Fibroblast of lung (primary cell): ENCODE measurements at regions not wholly inside any gene's neighbourhood (a gene's known extent, or its start where the extent isn't known, plus 50 kb on each side); places are given as distances from the start of the nearest gene placed in this dataset.

Experiments
- DNase-seq, 2 donors: peaks; one replicate each; pipeline versions ENCODE4 v3.0.0 to v3.0.0-alpha.2; 2010; ENCODE audit warnings: low read depth in 2 of 2
- H2AFZ ChIP-seq: 2 replicates; pipeline ENCODE4 v1.5.1; 2012; ENCODE audit warnings: low read length, control low read depth, inconsistent platforms
- H3K27ac ChIP-seq: 2 replicates; pipeline ENCODE4 v1.5.1; 2011; ENCODE audit warnings: low read length, control low read depth; ENCODE audit not compliant: insufficient read depth
- H3K27me3 ChIP-seq: 2 replicates; pipeline ENCODE4 v1.5.1; 2011; ENCODE audit warnings: mild to moderate bottlenecking, low read length; ENCODE audit not compliant: control insufficient read depth, insufficient read depth
- H3K36me3 ChIP-seq: 2 replicates; pipeline ENCODE4 v1.5.1; 2011; ENCODE audit warnings: low read length; ENCODE audit not compliant: control insufficient read depth, insufficient read depth
- H3K4me1 ChIP-seq: 2 replicates; pipeline ENCODE4 v1.5.1; 2011; ENCODE audit warnings: low read length; ENCODE audit not compliant: control insufficient read depth, insufficient read depth; ENCODE audit errors: extremely low read depth
- H3K4me2 ChIP-seq: 2 replicates; pipeline ENCODE4 v1.5.1; 2011; ENCODE audit warnings: low read length, control low read depth; ENCODE audit not compliant: insufficient read depth; ENCODE audit errors: extremely low read depth
- H3K4me3 ChIP-seq, 4 experiments: fragments of 200-600 bp in 1 of 4; sonication (generic) in 1 of 4; replicated peaks in 1 of 4; 2 replicates each; pipeline ENCODE4 v1.5.1; 2011 to 2016; ENCODE audit warnings: low read length in 4 of 4, low read depth in 3 of 4, mild to moderate bottlenecking in 3 of 4, control low read depth in 2 of 4, inconsistent platforms in 1 of 4, mixed read lengths in 1 of 4; ENCODE audit not compliant: insufficient read depth in 1 of 4; ENCODE audit errors: control extremely low read depth in 1 of 4
- H3K79me2 ChIP-seq: 2 replicates; pipeline ENCODE4 v1.5.1; 2012; ENCODE audit warnings: mild to moderate bottlenecking, low read length, inconsistent platforms; ENCODE audit not compliant: control insufficient read depth, insufficient read depth
- H3K9ac ChIP-seq: 2 replicates; pipeline ENCODE4 v1.5.1; 2011; ENCODE audit warnings: mild to moderate bottlenecking, low read length, control low read depth; ENCODE audit not compliant: insufficient read depth
- H3K9me3 ChIP-seq: 2 replicates; pipeline ENCODE4 v1.5.1; 2012; ENCODE audit warnings: low read depth, low read length; ENCODE audit not compliant: control insufficient read depth, insufficient read depth
- H4K20me1 ChIP-seq: 2 replicates; pipeline ENCODE4 v1.5.1; 2011; ENCODE audit warnings: low read length; ENCODE audit not compliant: control insufficient read depth, insufficient read depth; ENCODE audit errors: extremely low read depth
- EZH2 ChIP-seq: IDR thresholded peaks from 2 replicates; pipeline ENCODE4 v1.5.1; 2012; ENCODE audit warnings: low read length, control low read depth, mild to moderate bottlenecking; ENCODE audit errors: missing control alignments
- TF ChIP-seq, protein P1 (sequence below), 2 donors: IDR thresholded peaks in 1 of 2; conservative IDR thresholded peaks in 1 of 2; 1 replicate in 1 of 2; 2 replicates in 1 of 2; pipeline ENCODE4 v1.5.1; 2011 to 2012; ENCODE audit warnings: low read length in 2 of 2, control low read depth in 1 of 2, inconsistent platforms in 1 of 2, low read depth in 1 of 2, mild to moderate bottlenecking in 1 of 2

DNA sequence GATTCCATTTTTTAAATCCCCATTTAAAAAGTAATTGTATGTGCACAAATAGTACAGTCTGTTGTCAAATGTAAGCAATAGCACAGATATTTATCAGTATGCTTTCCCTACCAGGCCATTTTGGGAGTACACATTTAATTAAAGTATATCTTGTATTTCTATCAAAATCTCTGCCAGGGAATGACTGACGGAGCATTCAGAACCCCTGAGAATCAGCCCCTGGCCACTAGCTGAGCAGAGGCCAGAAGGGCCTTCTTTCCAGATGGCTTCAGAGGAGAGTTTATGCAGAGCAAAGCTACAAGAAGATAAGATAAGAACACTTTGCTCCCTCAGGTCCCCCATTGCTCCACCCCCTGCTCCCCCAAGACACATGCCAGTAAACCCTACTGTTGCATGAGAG lies 99.9 kb upstream of the PROX1 start:
- Histone ChIP-seq H3K27me3 (no peaks in the 10 kb centered on the region), H3K79me2 (no peaks in the 10 kb centered on the region), H3K4me2 (no peak overlapping the region), H3K27ac (no peak overlapping the region), H4K20me1 (no peaks in the 10 kb centered on the region), H3K9me3 (no peaks in the 10 kb centered on the region), H3K36me3 (no peaks in the 10 kb centered on the region), H3K4me1 (no peaks in the 10 kb centered on the region), H3K9ac (no peak overlapping the region), H3K4me3 (no peak overlapping the region), H2AFZ (no peak overlapping the region)
- TF ChIP-seq, protein P1, sequence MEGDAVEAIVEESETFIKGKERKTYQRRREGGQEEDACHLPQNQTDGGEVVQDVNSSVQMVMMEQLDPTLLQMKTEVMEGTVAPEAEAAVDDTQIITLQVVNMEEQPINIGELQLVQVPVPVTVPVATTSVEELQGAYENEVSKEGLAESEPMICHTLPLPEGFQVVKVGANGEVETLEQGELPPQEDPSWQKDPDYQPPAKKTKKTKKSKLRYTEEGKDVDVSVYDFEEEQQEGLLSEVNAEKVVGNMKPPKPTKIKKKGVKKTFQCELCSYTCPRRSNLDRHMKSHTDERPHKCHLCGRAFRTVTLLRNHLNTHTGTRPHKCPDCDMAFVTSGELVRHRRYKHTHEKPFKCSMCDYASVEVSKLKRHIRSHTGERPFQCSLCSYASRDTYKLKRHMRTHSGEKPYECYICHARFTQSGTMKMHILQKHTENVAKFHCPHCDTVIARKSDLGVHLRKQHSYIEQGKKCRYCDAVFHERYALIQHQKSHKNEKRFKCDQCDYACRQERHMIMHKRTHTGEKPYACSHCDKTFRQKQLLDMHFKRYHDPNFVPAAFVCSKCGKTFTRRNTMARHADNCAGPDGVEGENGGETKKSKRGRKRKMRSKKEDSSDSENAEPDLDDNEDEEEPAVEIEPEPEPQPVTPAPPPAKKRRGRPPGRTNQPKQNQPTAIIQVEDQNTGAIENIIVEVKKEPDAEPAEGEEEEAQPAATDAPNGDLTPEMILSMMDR (conservative IDR thresholded peaks at IDR 0.05 in 1 of 2, IDR thresholded peaks at IDR 0.05 in 1 of 2; ENCODE audit: low read depth in 1 of 2, low read length in 2 of 2) = no peak
- no peak for TF ChIP-seq EZH2
- no peak for DNase-seq

DNA sequence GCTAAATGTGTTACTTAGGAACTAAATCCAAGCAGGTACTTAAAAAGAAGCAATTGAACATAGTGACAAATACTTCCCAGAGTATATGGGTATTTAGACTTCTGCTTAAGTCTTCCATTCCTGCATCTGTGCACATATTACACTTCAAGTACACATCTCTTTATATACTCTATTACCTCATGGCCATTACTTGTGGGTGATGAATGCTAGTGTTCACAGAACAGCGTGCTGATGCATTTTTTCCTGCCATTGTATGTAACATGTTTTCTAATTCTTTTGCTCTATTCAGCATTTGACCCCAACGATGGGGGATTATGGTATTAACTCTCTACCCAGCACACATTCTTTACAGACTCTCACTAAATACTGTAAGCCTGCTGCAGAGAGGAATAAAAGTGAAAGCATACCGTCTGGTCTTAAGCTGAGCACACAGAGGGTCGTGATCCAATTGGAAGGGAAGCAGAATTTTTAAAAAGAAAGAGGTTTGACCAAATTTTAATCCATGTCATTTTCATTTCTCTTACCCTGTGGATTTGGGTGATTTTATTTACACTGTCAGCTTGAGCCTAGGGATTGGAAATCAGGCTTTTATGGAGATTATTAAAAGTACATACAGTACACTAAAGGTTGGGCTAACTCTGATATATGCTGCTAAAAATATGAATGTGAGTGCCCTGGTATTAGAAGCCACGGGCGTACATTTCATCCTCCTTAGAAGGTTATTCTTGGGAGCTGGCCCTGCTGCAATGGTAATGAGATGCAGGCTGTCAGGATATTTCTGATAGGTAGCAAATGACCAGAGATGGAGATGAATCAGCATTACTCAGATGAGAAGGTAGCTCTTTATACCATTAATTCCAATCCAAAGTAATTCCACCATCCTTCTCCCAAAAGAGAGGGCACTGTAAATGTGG lies 95.5 kb upstream of the PROX1 start:
- H3K27ac ChIP-seq = no peak overlapping the region
- TF ChIP-seq, protein P1 (conservative IDR thresholded peaks at IDR 0.05 in 1 of 2, IDR thresholded peaks at IDR 0.05 in 1 of 2; ENCODE audit: low read depth in 1 of 2, low read length in 2 of 2) = no peak
- no peak for TF ChIP-seq EZH2
- no peak overlapping the region for H3K4me2 ChIP-seq

DNA sequence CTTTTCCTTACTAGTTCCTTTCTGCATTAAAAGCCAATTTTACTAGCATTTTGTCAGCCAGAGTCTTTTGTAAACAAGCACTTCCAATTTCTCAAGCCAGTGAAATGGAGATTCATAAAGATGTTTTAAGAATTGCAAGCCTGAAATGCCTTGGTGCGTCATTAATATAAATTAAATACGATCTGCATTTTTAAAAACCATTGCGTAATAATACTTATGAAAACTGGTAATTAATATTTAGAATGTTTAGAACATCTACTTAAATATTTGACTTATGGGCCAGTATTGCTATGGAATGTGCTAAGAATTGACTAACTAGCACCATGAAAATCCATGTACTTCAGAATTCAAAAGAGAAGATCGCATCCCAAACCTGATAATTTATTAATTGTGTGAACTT lies 89.1 kb upstream of the PROX1 start:
- Histone ChIP-seq H3K4me2 (no peak overlapping the region), H3K9ac (no peak overlapping the region), H3K27ac (no peak overlapping the region), H3K9me3 (no peaks in the 10 kb centered on the region), H3K36me3 (no peaks in the 10 kb centered on the region), H3K4me1 (no peaks in the 10 kb centered on the region), H4K20me1 (no peaks in the 10 kb centered on the region), H3K4me3 (no peak overlapping the region), H2AFZ (no peak overlapping the region), H3K79me2 (no peaks in the 10 kb centered on the region), H3K27me3 (no peaks in the 10 kb centered on the region)
- no peak for DNase-seq
- TF ChIP-seq, protein P1 (conservative IDR thresholded peaks at IDR 0.05 in 1 of 2, IDR thresholded peaks at IDR 0.05 in 1 of 2; ENCODE audit: low read depth in 1 of 2, low read length in 2 of 2) = no peak
- no peak for TF ChIP-seq EZH2

More for the DNA sequence above, 95.5 kb upstream of the PROX1 start:
- Histone ChIP-seq H3K27me3 (no peaks in the 10 kb centered on the region), H3K9me3 (no peaks in the 10 kb centered on the region), H3K4me3 (no peak overlapping the region), H3K36me3 (no peaks in the 10 kb centered on the region), H3K79me2 (no peaks in the 10 kb centered on the region), H3K9ac (no peak overlapping the region), H2AFZ (no peak overlapping the region), H3K4me1 (no peaks in the 10 kb centered on the region), H4K20me1 (no peaks in the 10 kb centered on the region)
- DNase-seq = no peak
